ENCODE measurements at regions not wholly inside any gene's neighbourhood (a gene's known extent, or its start where the extent isn't known, plus 50 kb on each side); places are given as distances from the start of the nearest gene placed in this dataset.

GRCh38 chr3:27844052-27844675 is 122.0 kb upstream of the EOMES start:
- no peaks in the 10 kb centered on the region for H3K4me1 ChIP-seq
- H3K9me3 ChIP-seq (ENCODE audit: low read depth): no peaks in the 10 kb centered on the region
- no peak overlapping the region for H2AFZ ChIP-seq (replicated peaks)
- no peaks in the 10 kb centered on the region for H3K79me2 ChIP-seq (ENCODE audit: low read depth)
- no peak for DNase-seq (ENCODE audit: low spot score)
- TF ChIP-seq EZH2 (IDR thresholded peaks at IDR 0.05): no peak
- no peak for TF ChIP-seq CTCF (IDR thresholded peaks at IDR 0.05)
- no peak for TF ChIP-seq EZH2phosphoT487 (IDR thresholded peaks at IDR 0.05)
- no peak overlapping the region for H3K4me3 Mint-ChIP-seq
- H3K4me1 Mint-ChIP-seq: no peaks in the 10 kb centered on the region
- H3F3A ChIP-seq (ENCODE audit: low read depth): no peaks in the 10 kb centered on the region
- H3K9ac ChIP-seq: no peak overlapping the region
- no peaks in the 10 kb centered on the region for H3K9me3 Mint-ChIP-seq
- no peaks in the 10 kb centered on the region for H3K36me3 ChIP-seq
- H3K27ac ChIP-seq: no peak overlapping the region
- no peaks in the 10 kb centered on the region for H3K36me3 Mint-ChIP-seq
- no peak overlapping the region for H3K4me2 ChIP-seq
- no peaks in the 10 kb centered on the region for H4K20me1 ChIP-seq (ENCODE audit: low read depth)
- H3K27me3 Mint-ChIP-seq (ENCODE audit: insufficient read depth, low read depth): no peaks in the 10 kb centered on the region
- no peaks in the 10 kb centered on the region for H3K27me3 ChIP-seq
- no peak overlapping the region for H3K27ac Mint-ChIP-seq
- no peak overlapping the region for H3K4me3 ChIP-seq

GRCh38 chr3:27847697-27848096 is 125.6 kb upstream of the EOMES start:
- no peak overlapping the region for H3K4me3 ChIP-seq

GRCh38 chr3:27848826-27849225 is 126.7 kb upstream of the EOMES start:
- no peaks in the 10 kb centered on the region for H3K36me3 ChIP-seq
- no peak for DNase-seq (ENCODE audit: low spot score)
- H3F3A ChIP-seq (ENCODE audit: low read depth): no peaks in the 10 kb centered on the region
- H3K27ac Mint-ChIP-seq: no peak overlapping the region
- no peaks in the 10 kb centered on the region for H4K20me1 ChIP-seq (ENCODE audit: low read depth)
- H3K27ac ChIP-seq: no peak overlapping the region
- peaks cover 4% of the 10 kb centered on the region for H3K9me3 ChIP-seq (ENCODE audit: low read depth)
- no peaks in the 10 kb centered on the region for H3K79me2 ChIP-seq (ENCODE audit: low read depth)
- no peaks in the 10 kb centered on the region for H3K27me3 ChIP-seq
- TF ChIP-seq CTCF (IDR thresholded peaks at IDR 0.05): no peak
- TF ChIP-seq EZH2phosphoT487 (IDR thresholded peaks at IDR 0.05): no peak
- no peak for TF ChIP-seq EZH2 (IDR thresholded peaks at IDR 0.05)
- H3K4me3 ChIP-seq: no peak overlapping the region
- H3K36me3 Mint-ChIP-seq: peaks cover 4% of the 10 kb centered on the region
- H3K4me1 ChIP-seq: no peaks in the 10 kb centered on the region
- H3K9ac ChIP-seq: no peak overlapping the region
- H3K4me1 Mint-ChIP-seq: no peaks in the 10 kb centered on the region
- peaks cover 5% of the 10 kb centered on the region for H3K9me3 Mint-ChIP-seq
- H2AFZ ChIP-seq (replicated peaks): no peak overlapping the region
- H3K4me3 Mint-ChIP-seq: no peak overlapping the region
- no peak overlapping the region for H3K4me2 ChIP-seq
- no peaks in the 10 kb centered on the region for H3K27me3 Mint-ChIP-seq (ENCODE audit: insufficient read depth, low read depth)

More at GRCh38 chr3:27847697-27848096, 125.6 kb upstream of the EOMES start:
- Histone ChIP-seq H3K27ac (no peak overlapping the region), H3K79me2 (ENCODE audit: low read depth) (no peaks in the 10 kb centered on the region), H3K27me3 (no peaks in the 10 kb centered on the region), H3F3A (ENCODE audit: low read depth) (no peaks in the 10 kb centered on the region), H3K36me3 (no peaks in the 10 kb centered on the region), H4K20me1 (ENCODE audit: low read depth) (no peaks in the 10 kb centered on the region), H3K9ac (no peak overlapping the region), H2AFZ (replicated peaks) (no peak overlapping the region), H3K9me3 (ENCODE audit: low read depth) (no peaks in the 10 kb centered on the region), H3K4me2 (no peak overlapping the region), H3K4me1 (no peaks in the 10 kb centered on the region)
- Mint-ChIP-seq H3K27ac (no peak overlapping the region), H3K9me3 (no peaks in the 10 kb centered on the region), H3K36me3 (no peaks in the 10 kb centered on the region), H3K27me3 (ENCODE audit: insufficient read depth, low read depth) (no peaks in the 10 kb centered on the region), H3K4me3 (no peak overlapping the region), H3K4me1 (no peaks in the 10 kb centered on the region)
- DNase-seq (ENCODE audit: low spot score): no peak
- TF ChIP-seq EZH2phosphoT487 (IDR thresholded peaks at IDR 0.05): no peak
- no peak for TF ChIP-seq EZH2 (IDR thresholded peaks at IDR 0.05)
- TF ChIP-seq CTCF (IDR thresholded peaks at IDR 0.05): no peak
